Body of pancreas (tissue), 4 donors: ENCODE measurements at regions not wholly inside any gene's neighbourhood (a gene's known extent, or its start where the extent isn't known, plus 50 kb on each side); places are given as distances from the start of the nearest gene placed in this dataset.

Experiments used
- POLR2A ChIP-seq, 3 donors: fragments of 450-650 bp; IDR thresholded peaks; one replicate each; pipeline ENCODE4 v1.6.1; 2016; ENCODE audit warnings: antibody characterized with exemption in 3 of 3, mild to moderate bottlenecking in 2 of 3
- TF ChIP-seq, protein P1 (sequence below), 7 experiments: fragments of 450-650 bp in 4 of 7; fragments of 200-600 bp in 3 of 7; sonication (generic) in 3 of 7; IDR thresholded peaks; one replicate each; pipeline ENCODE4 v1.5.1; 2016 to 2019; ENCODE audit warnings: antibody characterized with exemption in 7 of 7

- TF ChIP-seq, protein P1, sequence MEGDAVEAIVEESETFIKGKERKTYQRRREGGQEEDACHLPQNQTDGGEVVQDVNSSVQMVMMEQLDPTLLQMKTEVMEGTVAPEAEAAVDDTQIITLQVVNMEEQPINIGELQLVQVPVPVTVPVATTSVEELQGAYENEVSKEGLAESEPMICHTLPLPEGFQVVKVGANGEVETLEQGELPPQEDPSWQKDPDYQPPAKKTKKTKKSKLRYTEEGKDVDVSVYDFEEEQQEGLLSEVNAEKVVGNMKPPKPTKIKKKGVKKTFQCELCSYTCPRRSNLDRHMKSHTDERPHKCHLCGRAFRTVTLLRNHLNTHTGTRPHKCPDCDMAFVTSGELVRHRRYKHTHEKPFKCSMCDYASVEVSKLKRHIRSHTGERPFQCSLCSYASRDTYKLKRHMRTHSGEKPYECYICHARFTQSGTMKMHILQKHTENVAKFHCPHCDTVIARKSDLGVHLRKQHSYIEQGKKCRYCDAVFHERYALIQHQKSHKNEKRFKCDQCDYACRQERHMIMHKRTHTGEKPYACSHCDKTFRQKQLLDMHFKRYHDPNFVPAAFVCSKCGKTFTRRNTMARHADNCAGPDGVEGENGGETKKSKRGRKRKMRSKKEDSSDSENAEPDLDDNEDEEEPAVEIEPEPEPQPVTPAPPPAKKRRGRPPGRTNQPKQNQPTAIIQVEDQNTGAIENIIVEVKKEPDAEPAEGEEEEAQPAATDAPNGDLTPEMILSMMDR (IDR thresholded peaks at IDR 0.05): no peak
- TF ChIP-seq POLR2A (IDR thresholded peaks at IDR 0.05): no peak
These were observed 1044.3 kb downstream of the BCL11B start for GRCh38 chr14:98227727-98228111.
